Left lung (tissue), 4 donors: ENCODE measurements at regions not wholly inside any gene's neighbourhood (a gene's known extent, or its start where the extent isn't known, plus 50 kb on each side); places are given as distances from the start of the nearest gene placed in this dataset.

ENCODE experiments used
- ATAC-seq: fragments of 200-7000 bp; cut with Tn5 transposase; one replicate; pipeline ENCODE4 v1.9.1; 2020; ENCODE audit warnings: moderate library complexity
- DNase-seq, 4 donors: peaks; one replicate each; pipeline ENCODE4 v3.0.0-alpha.2; 2013 to 2020
- H3K27ac ChIP-seq, 2 donors: fragments of 200-600 bp; sonication (generic) in 1 of 2; one replicate each; pipeline versions ENCODE4 v1.5.0 to v1.8.0; 2020 to 2021
- H3K27me3 ChIP-seq, 2 donors: fragments of 200-600 bp; sonication (generic) in 1 of 2; one replicate each; pipeline versions ENCODE4 v1.5.0 to v1.8.0; 2020 to 2021
- H3K36me3 ChIP-seq, 2 donors: fragments of 200-600 bp; sonication (generic) in 1 of 2; one replicate each; pipeline versions ENCODE4 v1.5.0 to v1.8.0; 2020 to 2021
- H3K4me1 ChIP-seq, 2 donors: fragments of 200-600 bp; one replicate each; pipeline ENCODE4 v1.8.0; 2021
- H3K4me3 ChIP-seq, 2 donors: fragments of 200-600 bp; sonication (generic) in 1 of 2; one replicate each; pipeline versions ENCODE4 v1.5.0 to v1.8.0; 2020 to 2021; ENCODE audit warnings: mild to moderate bottlenecking in 1 of 2
- H3K9me3 ChIP-seq, 2 donors: fragments of 200-600 bp; sonication (generic) in 1 of 2; one replicate each; pipeline versions ENCODE4 v1.5.0 to v1.8.0; 2020 to 2021
- CTCF ChIP-seq, 2 donors: fragments of 200-600 bp; sonication (generic) in 1 of 2; IDR thresholded peaks; one replicate each; pipeline versions ENCODE4 v1.5.0 to v1.8.0; 2021; ENCODE audit warnings: antibody characterized with exemption in 2 of 2
- intact Hi-C, 2 donors: fragments of 100-400 bp; cut with DNase I; formaldehyde crosslinking; loops; one replicate each; pipeline versions ENCODE4 v1.11.2 to v1.14.2; 2022
- donor health status: DM: no; HTN: yes; CAD: no.
- donor health status: DM: no; HTN: no; CAD: no.

- intact Hi-C loops: no loop called here
- Histone ChIP-seq H3K4me3 (no peak overlapping the region), H3K36me3 (no peaks in the 10 kb centered on the region), H3K27ac (no peak overlapping the region), H3K27me3 (no peaks in the 10 kb centered on the region), H3K4me1 (no peaks in the 10 kb centered on the region), H3K9me3 (peaks cover 0 to 14% of the 10 kb centered on the region in 2 donors)
- DNase-seq (no peak), ATAC-seq (no peak)
- TF ChIP-seq CTCF (IDR thresholded peaks at IDR 0.05): no peak
These were observed 1078.3 kb downstream of the NCAM2 start for GRCh38 chr21:22076471-22076870.

- ATAC-seq: no peak
- Histone ChIP-seq H3K4me3 (no peak overlapping the region), H3K27me3 (no peaks in the 10 kb centered on the region), H3K9me3 (peaks cover 0 to 14% of the 10 kb centered on the region in 2 donors), H3K27ac (no peak overlapping the region), H3K36me3 (no peaks in the 10 kb centered on the region), H3K4me1 (no peaks in the 10 kb centered on the region)
- no peak for DNase-seq
- intact Hi-C loops: no loop called here
- TF ChIP-seq CTCF (IDR thresholded peaks at IDR 0.05): no peak
These were observed 1085.7 kb downstream of the NCAM2 start for GRCh38 chr21:22083899-22084298.

GRCh38 chr21:22096314-22096713 lies 1098.1 kb downstream of the NCAM2 start:
- TF ChIP-seq CTCF (IDR thresholded peaks at IDR 0.05): no peak
- Histone ChIP-seq H3K36me3 (no peaks in the 10 kb centered on the region), H3K27ac (no peak overlapping the region), H3K27me3 (no peaks in the 10 kb centered on the region), H3K4me3 (no peak overlapping the region), H3K9me3 (peaks cover 0 to 8% of the 10 kb centered on the region in 2 donors), H3K4me1 (no peaks in the 10 kb centered on the region)
- ATAC-seq (no peak), DNase-seq (no peak)
- intact Hi-C loops: no loop called here

- H3K4me1 ChIP-seq: no peaks in the 10 kb centered on the region
- H3K36me3 ChIP-seq: no peaks in the 10 kb centered on the region
- no peak overlapping the region for H3K27ac ChIP-seq
- H3K4me3 ChIP-seq: no peak overlapping the region
- TF ChIP-seq CTCF (IDR thresholded peaks at IDR 0.05): no peak
- no peak for ATAC-seq
- no peaks in the 10 kb centered on the region for H3K27me3 ChIP-seq
- no peak for DNase-seq
- intact Hi-C loops: no loop called here
- H3K9me3 ChIP-seq: peaks cover 0 to 9% of the 10 kb centered on the region in 2 donors
These were observed 1108.7 kb downstream of the NCAM2 start for GRCh38 chr21:22106720-22107410.

- DNase-seq (no peak), ATAC-seq (peak; percentile 27)
- Histone ChIP-seq H3K36me3 (no peaks in the 10 kb centered on the region), H3K27me3 (no peaks in the 10 kb centered on the region), H3K4me1 (no peaks in the 10 kb centered on the region), H3K9me3 (peaks cover 0 to 4% of the 10 kb centered on the region in 2 donors), H3K27ac (no peak overlapping the region), H3K4me3 (no peak overlapping the region)
- no peak for TF ChIP-seq CTCF (IDR thresholded peaks at IDR 0.05)
- intact Hi-C loops: no loop called here
These were observed 1117.5 kb downstream of the NCAM2 start for GRCh38 chr21:22115746-22116145.
